A673 (cell line): ENCODE measurements at regions not wholly inside any gene's neighbourhood (a gene's known extent, or its start where the extent isn't known, plus 50 kb on each side); places are given as distances from the start of the nearest gene placed in this dataset.

Experiments used
- CTCF ChIP-seq: fragments of 300-800, 200-600 bp; sonication (generic); conservative IDR thresholded peaks from 2 replicates; pipeline ENCODE4 v1.5.1; 2017; ENCODE audit warnings: low read depth, mild to moderate bottlenecking, antibody characterized with exemption, low read length, moderate library complexity, mixed read lengths
- EZH2 ChIP-seq: fragments of 200-600 bp; sonication (generic); IDR thresholded peaks from 2 replicates; pipeline ENCODE4 v1.6.1; 2017; ENCODE audit warnings: borderline replicate concordance, low read depth, mild to moderate bottlenecking, mixed read lengths, antibody characterized with exemption, low read length; ENCODE audit not compliant: poor library complexity, severe bottlenecking

GRCh38 chr10:127614484-127615017, 65.4 kb downstream of the NPS start:
- TF ChIP-seq CTCF (no peak), EZH2 (no peak)
